ENCODE measurements at regions not wholly inside any gene's neighbourhood (a gene's known extent, or its start where the extent isn't known, plus 50 kb on each side); places are given as distances from the start of the nearest gene placed in this dataset.

DNA sequence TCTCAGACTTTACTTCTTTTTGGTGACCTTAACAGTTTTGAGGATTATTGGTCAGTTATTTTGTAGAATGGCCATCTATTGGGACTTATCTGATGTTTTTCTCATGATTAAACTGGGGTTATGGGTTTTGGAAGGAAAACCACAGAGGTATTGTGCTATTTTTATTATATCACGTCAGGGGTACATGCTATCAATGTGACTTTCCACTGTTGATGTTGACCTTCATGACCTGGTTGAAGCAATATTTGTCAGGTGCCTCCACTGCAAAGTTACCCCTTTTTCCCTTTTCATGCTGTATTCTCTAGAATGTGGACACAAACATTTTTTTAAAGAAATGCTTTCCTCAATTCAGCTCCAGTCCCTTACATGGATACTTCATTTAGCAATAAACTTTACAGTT, 152.8 kb upstream of the TSLP start:
- Histone ChIP-seq H2AFZ (ENCODE audit: insufficient read depth, low read depth, low read length, poor library complexity, severe bottlenecking) (no peak overlapping the region), H3K27ac (ENCODE audit: low read depth in 1 of 2, low read length in 2 of 2) (no peak overlapping the region), H3K9me3 (replicated peaks in 1 of 2; ENCODE audit: control insufficient read depth in 1 of 2, insufficient read depth in 1 of 2, low read length in 2 of 2) (no peaks in the 10 kb centered on the region), H3K4me2 (replicated peaks; ENCODE audit: extremely low read depth, low read length, poor library complexity, severe bottlenecking) (no peak overlapping the region), H3K36me3 (replicated peaks in 1 of 2; ENCODE audit: control insufficient read depth in 1 of 2, insufficient read depth in 2 of 2, low read length in 2 of 2) (no peaks in the 10 kb centered on the region), H3K4me3 (replicated peaks in 1 of 3; ENCODE audit: low read depth in 2 of 3, low read length in 3 of 3) (no peak overlapping the region), H3K4me1 (ENCODE audit: control insufficient read depth in 1 of 2, insufficient read depth in 2 of 2, low read length in 2 of 2) (no peaks in the 10 kb centered on the region), H3K9ac (ENCODE audit: insufficient read depth, low read length, poor library complexity, severe bottlenecking) (no peak overlapping the region), H4K20me1 (ENCODE audit: insufficient read depth, low read length) (no peaks in the 10 kb centered on the region), H3K27me3 (ENCODE audit: control insufficient read depth in 2 of 2, insufficient read depth in 2 of 2, low read length in 2 of 2) (no peaks in the 10 kb centered on the region), H3K79me2 (ENCODE audit: insufficient read depth, low read length) (no peaks in the 10 kb centered on the region)
- no peak overlapping the region for H3K27ac Mint-ChIP-seq
- peaks cover 0 to 1% (median 0%) of the 10 kb centered on the region in 3 donors for H3K27me3 Mint-ChIP-seq (ENCODE audit: low read depth in 3 of 3)
- intact Hi-C loops (cut with micrococcal nuclease): no loop called here
- peaks cover 0 to 8% (median 2%) of the 10 kb centered on the region in 7 donors for H3K9me3 Mint-ChIP-seq
- TF ChIP-seq, protein P1, sequence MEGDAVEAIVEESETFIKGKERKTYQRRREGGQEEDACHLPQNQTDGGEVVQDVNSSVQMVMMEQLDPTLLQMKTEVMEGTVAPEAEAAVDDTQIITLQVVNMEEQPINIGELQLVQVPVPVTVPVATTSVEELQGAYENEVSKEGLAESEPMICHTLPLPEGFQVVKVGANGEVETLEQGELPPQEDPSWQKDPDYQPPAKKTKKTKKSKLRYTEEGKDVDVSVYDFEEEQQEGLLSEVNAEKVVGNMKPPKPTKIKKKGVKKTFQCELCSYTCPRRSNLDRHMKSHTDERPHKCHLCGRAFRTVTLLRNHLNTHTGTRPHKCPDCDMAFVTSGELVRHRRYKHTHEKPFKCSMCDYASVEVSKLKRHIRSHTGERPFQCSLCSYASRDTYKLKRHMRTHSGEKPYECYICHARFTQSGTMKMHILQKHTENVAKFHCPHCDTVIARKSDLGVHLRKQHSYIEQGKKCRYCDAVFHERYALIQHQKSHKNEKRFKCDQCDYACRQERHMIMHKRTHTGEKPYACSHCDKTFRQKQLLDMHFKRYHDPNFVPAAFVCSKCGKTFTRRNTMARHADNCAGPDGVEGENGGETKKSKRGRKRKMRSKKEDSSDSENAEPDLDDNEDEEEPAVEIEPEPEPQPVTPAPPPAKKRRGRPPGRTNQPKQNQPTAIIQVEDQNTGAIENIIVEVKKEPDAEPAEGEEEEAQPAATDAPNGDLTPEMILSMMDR (IDR thresholded peaks at IDR 0.05): no peak
- no peak overlapping the region for H3K4me3 Mint-ChIP-seq
- no peaks in the 10 kb centered on the region for H3K36me3 Mint-ChIP-seq
- H3K4me1 Mint-ChIP-seq: no peaks in the 10 kb centered on the region
- no peak for DNase-seq
- WGBS (ENCODE audit: insufficient coverage): 20% methylated on average over 1 of the region's 1 CpG

DNA sequence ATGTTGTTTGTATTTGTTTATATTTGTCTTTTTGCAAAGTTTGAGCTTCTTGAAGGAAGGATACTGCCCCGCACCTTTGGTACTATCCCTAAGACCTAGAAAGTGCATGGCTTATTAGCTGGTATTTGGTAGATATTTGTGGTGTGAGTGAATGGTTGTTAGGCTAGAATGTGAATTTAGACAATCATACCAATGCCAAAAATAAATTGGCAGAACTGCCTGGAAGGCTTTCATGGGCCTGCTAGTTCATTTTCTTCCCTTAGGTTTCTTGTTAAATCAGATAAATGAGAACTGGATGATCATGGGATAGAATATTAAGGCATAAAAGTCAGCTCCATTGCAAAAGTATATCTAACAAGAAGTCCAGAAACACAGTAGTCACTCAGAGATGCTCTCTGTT, 147.5 kb upstream of the TSLP start:
- Mint-ChIP-seq H3K4me3 (no peak overlapping the region), H3K4me1 (no peaks in the 10 kb centered on the region), H3K9me3 (peaks cover 0 to 2% (median 0%) of the 10 kb centered on the region in 7 donors), H3K36me3 (no peaks in the 10 kb centered on the region), H3K27ac (no peak overlapping the region), H3K27me3 (ENCODE audit: low read depth in 3 of 3) (peaks cover 0 to 1% (median 0%) of the 10 kb centered on the region in 3 donors)
- Histone ChIP-seq H3K27me3 (ENCODE audit: control insufficient read depth in 2 of 2, insufficient read depth in 2 of 2, low read length in 2 of 2) (no peaks in the 10 kb centered on the region), H4K20me1 (ENCODE audit: insufficient read depth, low read length) (no peaks in the 10 kb centered on the region), H3K4me3 (replicated peaks in 1 of 3; ENCODE audit: low read depth in 2 of 3, low read length in 3 of 3) (no peak overlapping the region), H3K9me3 (replicated peaks in 1 of 2; ENCODE audit: control insufficient read depth in 1 of 2, insufficient read depth in 1 of 2, low read length in 2 of 2) (no peaks in the 10 kb centered on the region), H3K4me2 (replicated peaks; ENCODE audit: extremely low read depth, low read length, poor library complexity, severe bottlenecking) (no peak overlapping the region), H3K27ac (ENCODE audit: low read depth in 1 of 2, low read length in 2 of 2) (no peak overlapping the region), H3K4me1 (ENCODE audit: control insufficient read depth in 1 of 2, insufficient read depth in 2 of 2, low read length in 2 of 2) (no peaks in the 10 kb centered on the region), H3K9ac (ENCODE audit: insufficient read depth, low read length, poor library complexity, severe bottlenecking) (no peak overlapping the region), H3K79me2 (ENCODE audit: insufficient read depth, low read length) (no peaks in the 10 kb centered on the region), H3K36me3 (replicated peaks in 1 of 2; ENCODE audit: control insufficient read depth in 1 of 2, insufficient read depth in 2 of 2, low read length in 2 of 2) (no peaks in the 10 kb centered on the region), H2AFZ (ENCODE audit: insufficient read depth, low read depth, low read length, poor library complexity, severe bottlenecking) (no peak overlapping the region)
- TF ChIP-seq, protein P1 (IDR thresholded peaks at IDR 0.05): no peak
- no peak for DNase-seq
- intact Hi-C loops (cut with micrococcal nuclease): no loop called here
- WGBS (ENCODE audit: insufficient coverage): no CpG with 5 or more reads among the region's 1 CpG

Measured in CD14-positive monocyte (primary cell).